HG03457 (cell line): ENCODE measurements at regions not wholly inside any gene's neighbourhood (a gene's known extent, or its start where the extent isn't known, plus 50 kb on each side); places are given as distances from the start of the nearest gene placed in this dataset.

ENCODE experiments used
- ATAC-seq: cut with Tn5 transposase; IDR thresholded peaks from one replicate; pipeline ENCODE4 v1.9.1; 2021; ENCODE audit warnings: moderate number of reproducible peaks; ENCODE audit not compliant: unreplicated experiment

DNA sequence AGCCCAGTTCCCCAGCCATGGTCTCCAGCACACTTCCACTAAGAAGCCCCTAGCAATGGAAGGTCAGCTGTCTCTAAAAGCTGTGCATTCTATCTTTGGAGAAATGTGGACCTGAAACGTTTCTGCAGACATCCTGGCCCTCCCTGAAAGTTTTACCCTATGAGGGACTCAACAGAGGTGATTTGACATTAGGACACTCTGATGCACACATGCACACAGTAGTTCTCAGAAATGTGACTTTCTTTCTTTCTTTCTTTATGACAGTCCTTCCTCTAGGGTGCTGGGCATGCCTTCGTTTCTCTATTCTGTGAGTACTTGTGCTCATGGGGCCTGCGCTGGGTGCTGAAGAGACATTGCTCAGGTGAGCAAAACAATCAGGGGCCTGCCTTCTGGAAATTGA is 857.3 kb downstream of the RNF144A start:
- no peak for ATAC-seq

DNA sequence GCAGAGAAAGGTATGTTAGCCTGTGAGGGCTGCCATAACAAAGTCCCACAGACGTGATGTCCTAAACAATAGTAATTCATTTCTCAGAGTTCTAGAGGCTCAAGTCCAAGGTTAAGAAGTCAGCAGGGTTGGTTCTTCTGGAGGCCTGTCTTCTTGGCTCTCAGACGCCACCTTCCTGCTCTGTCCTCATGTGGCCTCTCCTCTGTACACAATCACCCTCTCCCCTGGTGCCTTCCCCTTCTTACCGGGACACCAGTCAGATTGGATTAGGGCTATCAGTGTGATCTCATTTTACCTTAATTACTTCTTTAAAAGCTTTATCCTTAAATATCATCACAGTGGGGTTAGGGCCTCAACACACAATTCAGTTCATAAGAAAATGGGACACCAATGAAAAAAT is 860.5 kb downstream of the RNF144A start:
- no peak for ATAC-seq

DNA sequence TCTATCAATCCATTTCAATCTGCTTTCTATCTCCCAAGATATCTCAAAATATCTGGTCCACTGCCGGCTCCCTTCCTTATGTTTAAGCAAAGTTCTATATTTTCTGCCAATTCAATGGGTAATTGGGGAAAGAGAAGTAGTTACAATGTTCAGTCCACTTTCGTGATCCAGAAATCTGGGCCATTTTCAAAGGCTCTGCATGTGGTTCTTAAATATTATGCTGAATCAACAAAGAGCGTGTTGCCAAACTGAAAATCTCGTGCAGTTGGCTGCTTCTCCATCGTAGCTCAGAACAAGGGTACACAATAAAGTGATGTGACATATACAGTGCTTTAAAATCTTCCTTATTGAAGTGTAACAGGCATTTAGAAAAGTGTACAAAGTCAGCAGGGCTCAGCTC is 863.1 kb downstream of the RNF144A start:
- no peak for ATAC-seq

DNA sequence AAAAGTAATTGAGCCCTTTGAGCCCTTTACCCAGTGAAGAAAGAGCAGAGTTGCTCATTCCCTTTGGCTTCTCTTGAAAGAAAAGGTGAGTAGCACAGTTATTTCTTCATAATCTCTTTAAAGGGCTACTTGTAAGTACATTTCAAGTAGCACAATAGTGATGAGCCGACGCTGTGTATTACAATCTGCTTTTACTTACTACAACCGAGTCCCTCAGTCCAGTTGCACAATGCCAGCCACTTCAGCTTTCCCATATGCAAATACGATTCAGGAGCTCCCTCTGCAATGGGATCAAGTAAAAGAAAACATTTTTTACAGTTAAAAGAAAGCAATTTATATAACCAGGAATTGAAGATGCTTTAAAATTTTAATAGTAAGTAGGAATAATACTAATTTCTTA is 868.5 kb downstream of the RNF144A start:
- ATAC-seq: no peak

DNA sequence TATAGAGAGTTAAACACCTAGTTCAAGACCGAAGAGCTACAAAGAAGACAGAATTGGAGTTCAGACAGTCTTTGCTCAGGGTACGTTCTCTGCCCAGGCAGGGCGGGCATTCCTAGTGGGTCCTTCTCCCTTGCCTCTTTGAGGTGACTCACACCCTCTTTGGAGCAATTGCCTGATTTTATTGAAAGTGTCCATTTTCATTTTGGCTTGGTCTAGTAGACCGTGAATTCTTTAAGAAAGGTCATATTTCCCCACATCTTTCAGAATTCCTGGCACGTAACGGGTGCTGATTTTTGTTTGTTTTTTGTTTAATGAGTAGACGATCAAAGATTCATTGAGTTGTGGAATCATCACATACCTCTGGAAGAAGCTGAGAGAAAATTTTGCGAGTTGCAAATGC is 871.5 kb downstream of the RNF144A start:
- ATAC-seq: no peak

DNA sequence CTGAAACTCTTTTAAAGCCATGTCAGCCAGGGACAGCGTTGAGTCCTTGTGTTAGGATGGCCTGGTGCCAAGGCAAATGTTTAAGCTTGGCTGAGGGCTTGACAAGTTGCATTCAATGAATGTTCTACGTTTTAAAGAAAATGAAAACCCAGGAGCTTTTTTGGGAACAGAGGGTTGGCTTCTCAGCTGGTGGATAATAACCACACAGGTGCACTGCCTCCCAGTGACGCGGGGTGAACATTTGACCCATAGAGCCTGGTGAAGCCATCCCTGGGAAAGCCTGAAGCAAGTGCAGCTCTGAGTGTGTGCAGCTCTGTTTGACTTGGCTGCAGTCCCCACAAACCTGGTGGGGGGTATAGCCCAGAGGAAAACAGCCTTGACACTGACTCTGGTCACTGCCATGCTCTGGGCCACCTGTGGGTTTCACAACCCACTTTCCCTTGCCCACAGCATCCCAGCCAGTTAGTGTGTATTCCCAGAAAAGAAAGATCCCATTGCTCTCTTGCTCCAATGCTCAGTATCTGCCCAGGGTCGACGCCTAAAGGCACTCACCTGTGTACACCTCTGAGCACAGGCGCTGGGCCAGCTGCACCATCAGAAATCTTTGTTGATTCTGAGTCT is 874.9 kb downstream of the RNF144A start:
- ATAC-seq: no peak

DNA sequence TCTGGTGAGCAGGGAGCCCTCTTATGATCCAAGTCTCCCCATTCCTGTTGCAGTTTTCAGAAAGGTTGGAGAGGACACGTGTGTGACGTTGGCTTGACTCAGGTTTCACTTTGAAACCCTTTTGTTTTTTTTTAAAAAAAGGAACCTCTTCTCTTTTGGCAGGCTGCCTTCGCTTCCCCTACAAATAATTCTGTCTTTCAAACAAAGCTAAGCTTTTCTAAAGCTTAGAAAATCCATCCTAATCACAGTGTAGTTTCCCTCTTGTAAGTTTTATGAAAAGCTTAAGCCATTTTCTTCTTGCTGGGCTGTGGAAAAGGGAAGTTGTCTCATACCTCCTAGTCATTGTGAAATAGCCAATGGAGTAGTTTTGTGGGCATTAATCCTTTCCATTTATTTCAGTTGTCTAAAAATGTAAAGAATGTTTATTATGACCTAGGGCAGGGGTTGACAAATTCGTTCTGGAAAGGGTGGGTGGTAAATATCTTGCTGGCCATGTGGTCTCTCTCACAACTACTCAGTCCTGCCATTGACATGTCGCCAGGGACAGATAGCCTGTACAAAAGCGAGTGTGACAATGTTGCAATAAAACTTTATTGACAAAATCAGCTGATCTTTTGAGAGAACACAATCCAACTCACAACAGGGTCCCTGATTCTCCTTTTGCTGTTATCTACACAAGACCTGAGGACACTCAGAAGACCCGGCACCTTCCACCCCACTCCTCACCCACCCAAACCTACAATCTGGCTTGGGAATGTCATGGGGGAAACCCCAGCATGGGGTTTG is 878.8 kb downstream of the RNF144A start:
- ATAC-seq: no peak

DNA sequence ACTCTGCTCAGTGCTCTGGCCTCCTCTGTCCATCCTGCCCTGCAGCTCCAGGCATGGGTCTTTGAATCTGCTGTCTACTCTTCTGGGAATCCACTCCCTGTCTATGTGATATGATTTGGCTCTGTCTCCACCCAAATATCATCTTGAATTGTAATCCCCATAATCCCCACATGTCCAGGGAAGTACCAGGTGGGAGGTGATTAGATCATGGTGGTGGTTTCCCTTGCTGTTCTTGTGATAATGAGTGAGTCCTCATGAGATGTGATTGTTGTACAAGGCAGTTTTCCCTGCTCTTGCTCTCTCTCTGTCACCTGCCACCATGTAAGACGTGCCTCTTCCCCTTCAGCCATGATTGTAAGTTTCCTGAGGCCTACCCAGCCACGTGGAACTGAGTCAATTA is 881.8 kb upstream of the ID2 start:
- ATAC-seq: no peak

DNA sequence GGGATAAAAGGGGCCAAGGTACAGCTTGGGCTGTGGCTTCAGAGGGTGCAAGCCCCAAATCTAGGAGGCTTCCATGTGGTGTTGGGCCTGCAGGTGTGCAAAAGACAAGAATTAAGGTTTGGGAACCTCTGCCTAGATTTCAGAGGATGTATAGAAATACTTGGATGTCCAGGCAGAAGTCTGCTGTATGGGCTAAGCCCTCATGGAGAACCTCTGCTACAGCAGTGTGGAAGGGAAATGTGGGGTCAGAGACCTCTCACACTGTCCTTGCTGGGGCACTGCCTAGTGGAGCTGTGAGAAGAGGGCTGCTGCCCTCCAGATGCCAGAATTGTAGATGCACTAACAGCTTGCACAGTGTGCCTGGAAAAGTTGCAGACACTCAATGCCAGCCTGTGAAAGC is 880.6 kb upstream of the ID2 start:
- no peak for ATAC-seq

DNA sequence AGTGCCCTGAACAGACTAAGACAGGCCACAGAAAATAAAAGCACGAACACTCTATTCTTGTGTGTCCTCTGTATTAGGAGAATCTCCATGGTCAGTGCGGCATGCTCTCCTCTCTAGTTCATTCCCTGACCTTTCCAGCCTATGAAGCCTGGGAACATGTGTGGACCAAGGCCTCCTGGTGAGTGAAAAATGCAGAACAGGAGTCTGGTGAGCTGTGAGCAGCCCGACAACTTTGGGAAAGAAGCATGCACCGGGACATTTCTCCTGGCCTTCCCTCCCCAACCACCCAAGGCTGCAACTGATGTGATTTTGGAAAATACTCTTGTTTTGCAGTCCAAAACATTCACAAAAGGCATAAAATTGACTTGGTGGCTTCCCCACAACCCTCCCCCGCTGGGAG is 878.3 kb upstream of the ID2 start:
- ATAC-seq: no peak

DNA sequence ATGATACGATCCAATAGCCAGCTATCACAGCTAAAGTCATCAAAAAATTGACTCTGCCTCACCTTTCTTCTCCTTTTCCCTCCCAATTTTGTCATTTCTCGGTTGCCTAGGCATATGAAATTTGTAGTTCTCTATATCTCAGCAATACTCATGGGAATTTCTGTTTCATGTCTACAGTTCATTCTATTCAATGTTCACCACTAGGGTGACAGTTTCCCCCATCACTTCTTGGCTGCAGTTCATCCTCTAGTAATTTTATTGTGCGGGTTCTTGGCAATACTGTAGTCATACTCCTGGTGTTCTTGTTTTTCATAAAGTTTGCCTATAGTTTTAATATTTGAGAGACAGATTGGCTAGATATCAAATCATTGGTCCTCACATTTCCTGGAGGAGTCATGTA is 872.2 kb upstream of the ID2 start:
- ATAC-seq: no peak

DNA sequence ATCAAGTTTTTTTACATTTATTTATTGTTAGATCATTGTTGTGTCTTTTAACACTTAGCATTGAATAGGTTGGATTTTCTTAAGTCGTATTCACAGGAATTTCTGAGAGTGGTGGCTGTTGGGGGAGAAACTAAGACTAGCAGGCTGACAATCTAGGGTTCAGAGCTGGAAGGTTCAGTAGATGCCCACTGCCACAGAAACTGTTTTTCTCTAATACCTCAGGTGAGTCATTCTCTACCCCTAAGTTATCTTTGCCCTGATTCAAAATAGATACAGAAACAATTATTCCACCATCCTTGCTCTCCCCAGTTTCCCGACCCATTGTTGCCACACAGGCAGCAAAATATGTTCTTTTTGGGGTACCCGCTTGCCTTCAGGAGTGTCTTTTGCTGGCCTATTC is 870.8 kb upstream of the ID2 start:
- no peak for ATAC-seq

DNA sequence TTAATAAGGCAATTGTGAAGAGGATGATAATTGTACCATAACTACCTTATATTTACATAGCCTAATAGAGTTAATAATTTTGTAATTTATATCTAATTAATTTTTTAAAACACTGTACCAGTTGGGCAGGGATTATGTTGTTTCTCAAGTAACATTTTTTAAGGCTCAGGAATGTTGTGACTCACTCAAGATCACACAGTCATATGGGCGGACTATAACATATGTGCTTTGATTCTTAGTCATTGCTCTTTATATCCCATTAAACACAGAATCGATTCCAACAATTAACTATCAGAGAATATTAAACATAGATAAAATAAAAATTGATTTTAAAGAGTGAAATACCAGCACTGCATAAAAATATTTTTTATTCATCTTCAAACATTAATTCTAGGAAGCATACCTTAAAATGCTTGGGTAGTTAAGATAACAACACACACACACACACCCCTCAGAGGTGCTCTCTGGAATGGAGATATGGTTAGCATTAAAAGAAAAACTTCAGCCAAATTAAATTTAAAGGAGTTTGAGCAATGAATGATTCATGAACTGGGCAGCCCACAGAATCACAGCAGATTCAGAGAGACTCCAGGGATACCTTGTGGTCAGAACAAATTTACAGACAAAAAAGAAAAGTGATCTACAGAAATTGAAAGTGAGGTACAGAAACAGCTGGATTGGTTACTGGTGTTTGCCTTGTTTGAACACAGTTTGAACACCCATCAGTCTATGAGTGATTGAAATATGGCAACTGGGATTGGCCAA is 869.4 kb upstream of the ID2 start:
- ATAC-seq: no peak

DNA sequence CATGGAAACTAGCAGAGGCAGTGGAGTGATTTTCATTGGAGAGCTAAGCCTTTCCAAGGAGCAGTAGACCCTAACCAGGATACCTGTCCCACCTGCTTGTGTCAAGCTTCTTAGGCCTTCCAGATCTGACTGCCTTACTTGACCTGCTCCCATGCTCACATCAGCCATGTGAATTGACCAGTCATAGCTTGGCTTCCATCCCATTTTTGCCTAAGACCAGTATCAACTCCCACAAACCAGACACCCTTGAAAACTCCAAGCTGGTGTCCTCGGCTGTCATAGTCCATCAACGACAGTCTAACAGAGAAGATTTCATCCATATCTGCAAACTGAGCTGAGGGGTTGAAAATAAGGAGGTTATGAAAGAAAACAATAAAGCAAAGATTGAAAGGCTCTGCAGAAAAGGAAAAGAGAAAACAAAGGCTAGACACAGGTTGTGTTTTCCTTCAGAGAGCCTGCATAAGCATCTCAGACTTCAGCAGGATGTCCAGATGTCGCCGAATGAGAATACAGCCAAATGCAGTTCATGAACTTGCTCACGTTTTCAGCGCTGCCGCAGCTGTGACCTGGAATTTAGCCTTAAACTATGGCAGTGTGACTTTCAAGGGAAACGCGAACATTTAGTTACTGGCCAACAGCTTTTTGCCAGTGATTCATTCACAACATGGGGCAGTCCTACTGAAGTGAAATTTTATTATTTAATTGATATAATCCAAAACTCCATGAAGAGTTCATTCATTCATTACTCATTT is 868.1 kb upstream of the ID2 start:
- ATAC-seq: no peak

DNA sequence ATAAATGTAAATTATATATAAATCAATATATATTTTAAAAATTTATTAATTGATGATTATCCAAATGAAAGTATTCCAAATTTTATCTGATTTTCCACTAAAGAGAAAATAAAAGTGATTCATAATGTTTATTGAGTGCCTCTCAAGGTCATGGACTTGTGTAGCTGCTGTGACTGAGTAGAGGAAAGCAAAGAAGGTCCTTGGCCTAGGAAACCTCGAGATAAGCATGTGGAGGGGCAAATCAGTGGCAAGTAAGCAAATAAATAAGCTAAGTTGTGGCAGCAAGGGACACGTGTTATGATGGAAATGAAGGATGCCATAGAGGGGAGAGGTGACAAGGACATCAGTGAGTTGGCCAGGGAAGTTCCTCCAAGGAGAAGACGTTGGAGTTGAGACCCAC is 866.1 kb upstream of the ID2 start:
- ATAC-seq: no peak

DNA sequence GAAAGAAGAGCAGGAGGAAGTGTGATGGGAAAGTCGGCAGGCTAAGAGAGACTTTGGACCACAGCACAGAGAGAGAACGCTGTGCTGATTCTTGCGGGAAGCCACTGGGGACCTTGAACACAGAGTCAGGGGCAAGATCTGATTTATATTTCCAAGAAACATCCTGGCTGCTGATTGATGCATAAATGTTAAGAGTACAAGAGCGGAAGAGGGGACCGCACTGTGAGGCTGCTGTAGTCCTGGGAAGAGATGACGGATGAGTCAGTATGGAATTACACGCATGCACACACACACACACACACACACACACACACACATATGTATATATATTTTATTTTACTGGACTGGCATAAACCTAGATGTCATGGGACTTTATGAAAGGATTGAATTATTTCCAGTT is 865.6 kb upstream of the ID2 start:
- no peak for ATAC-seq

DNA sequence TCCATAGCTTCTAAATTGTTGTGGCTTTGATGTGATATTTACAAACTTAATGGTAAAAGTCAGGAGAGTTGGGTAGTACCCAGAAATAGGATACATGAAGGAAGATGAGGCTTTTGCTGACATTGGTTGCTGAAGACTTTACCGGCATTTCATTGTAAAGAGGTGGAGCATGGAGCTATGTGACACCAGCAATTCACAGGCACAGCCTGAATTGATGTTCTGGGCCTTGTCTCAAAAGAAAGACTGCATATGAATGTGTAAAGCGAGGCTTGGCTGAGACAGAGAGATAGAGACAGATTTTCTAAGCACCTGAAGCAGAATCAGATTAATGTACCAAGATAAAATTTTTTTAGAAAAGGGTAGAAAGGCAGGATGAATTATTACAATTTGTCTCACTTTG is 864.9 kb upstream of the ID2 start:
- ATAC-seq: no peak

DNA sequence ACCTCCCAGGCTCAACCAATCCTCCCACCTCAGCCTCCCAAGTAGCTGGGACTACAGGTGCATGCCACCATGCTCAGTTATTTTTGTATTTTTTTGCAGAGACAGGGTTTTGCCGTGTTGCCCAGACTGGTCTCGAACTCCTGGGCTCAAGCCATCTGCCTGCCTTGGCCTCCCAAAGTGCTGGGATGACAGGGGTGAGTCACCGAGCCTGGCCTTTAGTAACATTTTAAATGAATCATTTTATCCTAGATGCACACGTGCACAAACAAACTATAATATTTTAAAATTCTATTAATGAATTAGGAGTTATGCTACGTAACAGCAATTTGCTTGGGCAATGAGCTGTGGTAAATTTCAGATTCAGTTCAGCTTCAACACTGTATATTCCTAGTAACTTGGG is 862.5 kb upstream of the ID2 start:
- no peak for ATAC-seq

DNA sequence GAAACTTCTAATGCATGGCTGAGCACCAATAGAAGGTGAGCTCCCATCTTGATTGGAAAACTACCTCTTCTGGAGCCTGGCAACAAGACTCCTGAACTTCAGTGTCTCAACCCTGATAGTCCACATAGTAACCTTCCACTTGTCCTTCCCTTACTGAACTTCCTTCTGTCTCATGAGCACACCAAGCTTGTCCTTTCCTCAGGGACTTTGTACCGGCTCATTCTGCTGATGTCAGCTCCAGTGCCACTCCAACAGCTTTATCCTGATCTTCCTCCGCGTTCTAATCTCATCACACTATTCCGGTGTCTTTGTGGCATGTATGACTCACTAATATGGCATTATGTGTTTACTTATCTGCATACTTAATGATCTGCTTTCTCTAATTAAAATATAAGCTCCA is 862.0 kb upstream of the ID2 start:
- ATAC-seq: no peak

DNA sequence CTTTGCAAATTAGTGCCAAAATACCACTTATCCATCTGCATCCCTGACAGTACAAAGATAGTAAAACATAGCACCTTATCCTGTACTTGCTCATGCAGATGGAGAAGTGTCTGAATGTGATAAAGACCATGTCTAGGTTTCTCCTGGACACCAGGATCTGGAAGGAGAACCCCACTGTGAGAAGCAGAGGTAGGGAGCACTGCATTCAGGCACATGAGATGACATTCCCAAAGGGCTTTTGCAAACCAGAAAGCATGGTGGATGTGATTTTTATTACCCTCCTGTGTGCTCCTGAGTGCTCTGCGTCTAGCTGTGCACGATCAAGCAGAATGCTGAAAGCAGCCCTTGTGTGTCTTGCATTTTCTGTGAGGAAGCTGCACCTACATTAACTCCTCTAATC is 857.6 kb upstream of the ID2 start:
- no peak for ATAC-seq

DNA sequence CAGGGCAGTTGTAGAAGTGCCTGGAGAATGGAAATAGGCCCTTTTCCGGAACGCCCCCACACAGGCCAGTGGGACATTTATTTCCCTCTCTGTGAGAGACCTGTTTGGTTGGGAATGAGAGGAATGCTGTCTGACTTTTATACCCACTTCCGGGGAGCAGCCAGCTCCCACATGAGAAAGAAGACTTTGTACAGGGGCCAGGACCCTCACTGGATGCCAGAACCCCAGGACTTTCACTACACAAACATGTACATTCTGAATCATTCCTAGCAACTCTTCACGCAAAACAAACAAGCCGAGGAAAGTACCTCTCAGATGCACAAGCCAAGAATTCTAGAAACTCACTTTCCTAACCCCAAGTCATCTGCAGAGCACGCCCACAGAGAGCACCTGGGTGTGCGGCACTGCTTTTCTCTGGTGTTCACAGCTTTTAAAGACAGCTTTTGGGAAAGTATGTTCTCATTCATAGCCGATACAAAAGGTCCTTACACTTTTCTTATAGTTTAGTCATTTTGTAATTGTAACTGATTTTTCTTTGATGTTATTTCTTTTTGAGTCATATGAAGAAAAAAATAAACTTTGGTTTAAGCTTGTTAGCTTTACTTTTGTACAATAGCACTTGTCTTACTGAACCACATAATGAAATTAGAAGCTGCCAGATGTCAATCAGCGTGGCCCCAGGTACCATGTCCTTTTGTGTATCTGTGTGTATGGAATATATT is 856.1 kb upstream of the ID2 start:
- no peak for ATAC-seq
